ENCODE measurements at regions not wholly inside any gene's neighbourhood (a gene's known extent, or its start where the extent isn't known, plus 50 kb on each side); places are given as distances from the start of the nearest gene placed in this dataset.
"Not testable (repeated sequence)": the region's sequence is repeated elsewhere in the genome, so short reads cannot be mapped to it uniquely, and the experiment has no call there.

DNA sequence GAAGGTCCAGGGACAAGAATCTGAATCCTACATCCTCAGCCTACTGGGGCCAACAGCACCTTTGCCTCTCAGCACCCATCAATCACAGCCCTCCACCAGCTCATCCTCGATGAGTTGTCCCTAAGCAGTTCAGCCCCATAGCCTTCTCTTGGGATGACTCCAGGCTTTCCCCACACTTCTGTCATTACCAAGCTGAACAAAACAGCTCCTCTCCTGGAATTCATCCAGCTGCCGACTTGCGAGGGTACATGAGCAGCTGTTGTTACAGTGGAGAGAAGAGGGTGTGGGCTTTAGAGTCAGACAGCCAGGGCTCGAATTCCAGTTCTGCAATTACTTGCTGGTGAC is 69.0 kb upstream of the THBS1 start:
- no peak for DNase-seq (ENCODE audit: low spot score)

DNA sequence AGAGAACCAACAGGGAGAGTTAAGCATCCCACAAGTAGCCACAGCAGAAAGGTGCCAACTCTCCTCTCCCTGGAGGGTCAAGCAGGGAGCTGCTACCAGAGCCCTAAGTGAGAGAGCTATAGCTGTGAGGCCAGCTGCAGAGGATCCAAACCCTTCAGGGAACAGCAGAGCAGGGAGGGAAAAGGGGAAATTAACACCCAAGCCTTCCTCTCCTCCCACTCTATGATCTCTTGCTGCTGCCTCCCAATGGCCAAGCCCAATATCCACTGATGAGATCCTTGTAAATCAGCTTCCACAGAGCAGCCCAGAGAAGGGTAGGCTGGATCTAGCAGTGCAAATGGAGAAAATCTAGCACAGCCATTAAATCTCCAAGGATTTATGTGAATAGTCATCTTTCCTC is 68.2 kb upstream of the THBS1 start:
- DNase-seq (ENCODE audit: low spot score): no peak

DNA sequence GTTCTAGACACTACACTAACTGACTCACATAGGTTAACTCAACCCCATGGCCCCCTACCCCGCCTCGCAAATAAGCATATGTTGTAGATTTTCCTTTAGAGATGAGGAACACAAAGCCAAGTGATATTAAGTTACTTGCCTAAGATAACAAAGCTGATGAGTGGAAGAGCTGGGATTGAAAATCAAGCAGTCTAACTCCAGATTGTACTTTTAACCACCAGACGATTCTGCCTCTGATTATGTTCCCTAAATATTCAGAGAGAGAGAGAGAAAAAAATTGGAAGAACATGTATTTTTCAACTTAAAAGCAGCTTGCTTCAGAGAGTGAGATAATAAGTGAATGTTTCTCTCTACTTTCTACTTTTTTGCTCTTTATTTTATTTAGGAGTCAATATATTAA is 66.9 kb upstream of the THBS1 start:
- no peak for DNase-seq (ENCODE audit: low spot score)

DNA sequence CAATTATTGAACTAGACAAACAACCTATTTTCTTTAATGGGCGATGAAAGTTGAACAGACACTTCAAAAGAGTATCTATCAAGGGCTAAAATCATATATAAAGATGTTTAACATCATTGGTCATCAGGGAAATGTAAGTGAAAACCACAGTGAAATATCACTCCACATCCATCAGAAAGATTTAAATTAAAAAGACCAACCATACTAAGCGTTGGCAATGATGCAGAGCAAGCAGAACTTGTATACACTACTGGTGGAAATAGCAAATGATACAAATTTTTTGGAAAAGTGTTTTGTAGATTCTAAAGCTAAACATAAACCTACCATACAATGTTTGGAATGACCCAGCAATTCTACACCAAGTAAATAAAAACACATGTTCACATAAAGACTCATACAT is 65.9 kb upstream of the THBS1 start:
- DNase-seq (ENCODE audit: low spot score): no peak

- no peak for DNase-seq (ENCODE audit: low spot score)
These were observed 65.1 kb upstream of the THBS1 start for GRCh38 chr15:39515765-39516164.

GRCh38 chr15:39517122-39517855 is 63.6 kb upstream of the THBS1 start:
- DNase-seq (ENCODE audit: low spot score): no peak

DNA sequence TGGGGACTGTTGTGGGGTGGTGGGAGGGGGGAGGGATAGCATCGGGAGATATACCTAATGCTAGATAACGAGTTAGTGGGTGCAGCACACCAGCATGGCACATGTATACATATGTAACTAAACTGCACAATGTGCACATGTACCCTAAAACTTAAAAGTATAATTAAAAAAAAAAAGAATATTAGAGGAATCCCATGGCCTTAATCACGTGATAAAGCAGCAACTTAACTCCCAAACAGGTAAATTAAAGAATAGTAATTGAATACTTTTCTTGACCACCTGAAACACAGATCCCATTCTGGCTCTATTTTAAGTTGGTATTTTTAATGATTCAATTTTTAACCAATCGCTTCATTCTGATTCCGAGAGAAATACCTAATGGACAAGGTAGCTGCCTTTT is 56.9 kb upstream of the THBS1 start:
- DNase-seq (ENCODE audit: low spot score): not testable (repeated sequence)

DNA sequence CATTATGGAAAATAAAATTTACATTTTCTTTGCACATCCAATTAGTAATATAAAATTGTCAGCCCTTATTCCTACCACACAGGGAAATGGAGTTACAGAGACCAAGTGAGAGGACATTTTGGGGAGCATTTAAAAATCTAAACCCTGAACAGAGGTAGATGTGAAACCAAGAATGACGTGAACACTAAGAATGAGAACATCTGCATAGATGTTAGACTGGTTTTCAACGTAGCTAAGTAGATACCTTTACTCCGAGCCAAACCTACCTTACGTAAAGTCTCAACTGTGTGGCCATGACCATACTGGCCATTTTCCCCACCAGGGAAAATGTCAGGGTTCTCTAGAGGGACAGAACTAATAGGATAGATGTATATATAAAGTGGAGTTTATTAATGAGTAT is 51.4 kb upstream of the THBS1 start:
- DNase-seq (ENCODE audit: low spot score): no peak

GRCh38 chr15:39530480-39531342 is 50.2 kb upstream of the THBS1 start:
- DNase-seq (ENCODE audit: low spot score): no peak
